ENCODE measurements at regions not wholly inside any gene's neighbourhood (a gene's known extent, or its start where the extent isn't known, plus 50 kb on each side); places are given as distances from the start of the nearest gene placed in this dataset.

DNA sequence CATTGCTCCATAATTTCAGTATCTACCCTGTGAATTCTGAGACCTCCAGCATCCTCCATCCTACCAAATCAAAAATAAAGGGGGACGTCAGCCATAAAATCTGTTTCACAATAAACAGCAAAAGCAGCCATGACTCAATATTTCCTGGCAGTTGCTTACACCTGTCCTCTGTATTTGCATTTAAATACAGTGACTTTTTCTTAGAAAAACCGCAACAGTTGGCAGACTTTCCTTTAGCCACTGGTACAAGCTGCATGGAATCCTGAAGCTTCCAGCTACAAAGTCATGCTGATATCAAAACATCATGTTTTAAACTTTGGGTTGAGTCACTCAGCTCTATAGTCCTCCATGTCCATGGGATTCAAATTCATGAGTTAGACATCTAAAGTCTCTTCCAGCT, 278.0 kb upstream of the KAZN start:
- no peak for DNase-seq (ENCODE audit: extremely low spot score, unreplicated experiment)
- Mint-ChIP-seq H3K27me3 (peaks cover 31% of the 10 kb centered on the region), H3K9me3 (peaks cover 6% of the 10 kb centered on the region), H3K4me1 (ENCODE audit: unreplicated experiment) (no peaks in the 10 kb centered on the region), H3K4me3 (no peak overlapping the region), H3K36me3 (no peaks in the 10 kb centered on the region), H3K27ac (no peak overlapping the region)
- no peak for TF ChIP-seq CTCF (conservative IDR thresholded peaks at IDR 0.05)

- Mint-ChIP-seq H3K9me3 (peaks cover 6% of the 10 kb centered on the region), H3K36me3 (no peaks in the 10 kb centered on the region), H3K27me3 (peaks cover 31% of the 10 kb centered on the region), H3K4me3 (no peak overlapping the region), H3K27ac (no peak overlapping the region), H3K4me1 (ENCODE audit: unreplicated experiment) (no peaks in the 10 kb centered on the region)
- DNase-seq (ENCODE audit: extremely low spot score, unreplicated experiment) = no peak
- no peak for TF ChIP-seq CTCF (conservative IDR thresholded peaks at IDR 0.05)
Observed at GRCh38 chr1:14320986-14321385, 277.5 kb upstream of the KAZN start.

DNA sequence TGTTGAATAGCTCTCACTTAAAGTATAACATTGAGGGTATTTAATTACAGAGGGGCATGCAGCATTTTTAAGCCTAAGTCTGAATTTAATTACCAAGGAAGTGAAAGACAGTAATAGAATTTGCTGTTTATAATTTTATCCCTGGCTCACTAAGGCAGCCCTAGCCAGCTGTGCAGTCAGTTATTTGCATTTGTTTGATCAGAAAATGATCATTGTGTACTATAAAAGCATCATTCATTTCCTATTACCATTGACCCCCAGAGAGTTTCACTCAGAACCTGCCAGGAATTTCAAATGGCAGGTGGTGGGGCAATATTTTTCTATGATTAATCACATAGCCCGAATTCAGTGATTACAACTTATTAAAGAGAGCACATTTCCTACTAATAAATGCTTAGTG, 277.1 kb upstream of the KAZN start:
- no peak for TF ChIP-seq CTCF (conservative IDR thresholded peaks at IDR 0.05)
- no peak overlapping the region for H3K27ac Mint-ChIP-seq
- peaks cover 31% of the 10 kb centered on the region for H3K27me3 Mint-ChIP-seq
- no peak for DNase-seq (ENCODE audit: extremely low spot score, unreplicated experiment)
- H3K4me1 Mint-ChIP-seq (ENCODE audit: unreplicated experiment) = no peaks in the 10 kb centered on the region
- H3K36me3 Mint-ChIP-seq = no peaks in the 10 kb centered on the region
- peaks cover 6% of the 10 kb centered on the region for H3K9me3 Mint-ChIP-seq
- no peak overlapping the region for H3K4me3 Mint-ChIP-seq

- Mint-ChIP-seq H3K27ac (no peak overlapping the region), H3K4me3 (no peak overlapping the region), H3K27me3 (peaks cover 38% of the 10 kb centered on the region), H3K4me1 (ENCODE audit: unreplicated experiment) (no peaks in the 10 kb centered on the region), H3K36me3 (no peaks in the 10 kb centered on the region), H3K9me3 (peaks cover 6% of the 10 kb centered on the region)
- no peak for DNase-seq (ENCODE audit: extremely low spot score, unreplicated experiment)
- TF ChIP-seq CTCF (conservative IDR thresholded peaks at IDR 0.05) = no peak
Observed at GRCh38 chr1:14323568-14324247, 274.8 kb upstream of the KAZN start.

DNA sequence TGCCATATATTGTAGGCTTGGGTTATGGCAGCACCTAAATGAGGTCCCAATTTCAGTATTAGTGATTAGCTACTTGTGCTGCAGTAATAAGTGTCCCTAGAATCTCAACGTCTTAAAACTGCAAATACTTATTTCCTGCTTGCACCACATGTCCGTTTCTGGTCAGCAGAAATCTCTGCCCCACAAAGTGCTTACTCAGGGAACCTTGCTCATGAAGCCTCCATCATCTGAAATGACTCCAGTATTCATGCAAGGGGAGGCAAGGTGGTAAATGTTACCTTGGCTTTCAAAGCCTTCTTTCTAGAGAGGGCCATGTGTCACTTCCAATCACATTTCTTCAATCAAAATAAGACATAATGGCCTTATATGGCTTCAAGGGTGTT, 274.2 kb upstream of the KAZN start:
- no peak for TF ChIP-seq CTCF (conservative IDR thresholded peaks at IDR 0.05)
- DNase-seq (ENCODE audit: extremely low spot score, unreplicated experiment) = no peak
- Mint-ChIP-seq H3K27ac (no peak overlapping the region), H3K4me1 (ENCODE audit: unreplicated experiment) (no peaks in the 10 kb centered on the region), H3K27me3 (peaks cover 38% of the 10 kb centered on the region), H3K36me3 (no peaks in the 10 kb centered on the region), H3K9me3 (peaks cover 6% of the 10 kb centered on the region), H3K4me3 (no peak overlapping the region)

DNA sequence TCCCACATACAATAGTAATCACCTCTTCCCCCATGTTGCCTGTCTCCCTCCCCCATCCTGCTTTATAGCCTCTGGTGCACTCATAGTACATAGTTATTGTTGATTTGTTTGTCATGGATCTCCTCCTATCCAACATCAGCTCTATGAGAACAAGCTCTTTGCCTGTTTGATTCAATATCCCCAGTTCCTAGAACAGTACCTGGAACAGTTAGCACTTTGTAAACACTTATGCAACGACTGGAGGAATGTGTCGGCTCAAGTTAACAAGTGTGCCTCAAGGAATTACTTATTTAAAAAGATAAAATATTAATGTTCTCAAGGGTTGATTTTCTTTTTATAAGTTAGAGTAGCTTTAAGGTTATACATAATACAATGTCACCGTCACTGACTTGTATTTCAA, 271.6 kb upstream of the KAZN start:
- no peak overlapping the region for H3K4me3 Mint-ChIP-seq
- no peaks in the 10 kb centered on the region for H3K36me3 Mint-ChIP-seq
- no peak for TF ChIP-seq CTCF (conservative IDR thresholded peaks at IDR 0.05)
- peaks cover 11% of the 10 kb centered on the region for H3K9me3 Mint-ChIP-seq
- H3K4me1 Mint-ChIP-seq (ENCODE audit: unreplicated experiment) = no peaks in the 10 kb centered on the region
- H3K27me3 Mint-ChIP-seq = peaks cover 31% of the 10 kb centered on the region
- DNase-seq (ENCODE audit: extremely low spot score, unreplicated experiment) = no peak
- no peak overlapping the region for H3K27ac Mint-ChIP-seq

Measured in type B pancreatic cell (in vitro differentiated cells).